Fibroblast of mammary gland (primary cell): ENCODE measurements at regions not wholly inside any gene's neighbourhood (a gene's known extent, or its start where the extent isn't known, plus 50 kb on each side); places are given as distances from the start of the nearest gene placed in this dataset.
A peak's percentile ranks its signal among the peaks of the same experiment; 100 is the strongest.

ENCODE experiments used
- DNase-seq: peaks from one replicate; pipeline ENCODE4 v3.0.0-alpha.2; 2010; ENCODE audit warnings: low read depth
- H3K4me3 ChIP-seq: 2 replicates; pipeline ENCODE4 v1.5.1; 2011; ENCODE audit warnings: low read depth, mild to moderate bottlenecking, low read length, moderate library complexity; ENCODE audit not compliant: control insufficient read depth
- CTCF ChIP-seq: conservative IDR thresholded peaks from 2 replicates; pipeline ENCODE4 v1.5.1; 2011; ENCODE audit warnings: low read depth, low read length, inconsistent platforms; ENCODE audit not compliant: control insufficient read depth, insufficient read depth

GRCh38 chr4:155073852-155074251 lies 134.6 kb upstream of the NPY2R start:
- TF ChIP-seq CTCF: no peak
- DNase-seq: no peak
- H3K4me3 ChIP-seq: no peak overlapping the region

GRCh38 chr4:155076256-155076785 lies 132.1 kb upstream of the NPY2R start:
- no peak overlapping the region for H3K4me3 ChIP-seq
- TF ChIP-seq CTCF: no peak
- DNase-seq: no peak

GRCh38 chr4:155077452-155078229 lies 130.8 kb upstream of the NPY2R start:
- TF ChIP-seq CTCF: no peak
- no peak for DNase-seq
- no peak overlapping the region for H3K4me3 ChIP-seq

- no peak for TF ChIP-seq CTCF
- DNase-seq: peak; percentile 51
- no peak overlapping the region for H3K4me3 ChIP-seq
These were observed 128.6 kb upstream of the NPY2R start for GRCh38 chr4:155079871-155080270.

- no peak for DNase-seq
- no peak overlapping the region for H3K4me3 ChIP-seq
- no peak for TF ChIP-seq CTCF
These were observed 127.2 kb upstream of the NPY2R start for GRCh38 chr4:155081222-155081621.

GRCh38 chr4:155085843-155086530 lies 122.4 kb upstream of the NPY2R start:
- peak; percentile 77 for DNase-seq
- TF ChIP-seq CTCF: no peak
- no peak overlapping the region for H3K4me3 ChIP-seq
